DND-41 (cell line): ENCODE measurements at regions not wholly inside any gene's neighbourhood (a gene's known extent, or its start where the extent isn't known, plus 50 kb on each side); places are given as distances from the start of the nearest gene placed in this dataset.

Source experiments
- ATAC-seq: fragments of 200-7000 bp; cut with Tn5 transposase; 3 replicates; pipeline ENCODE4 v1.9.1; 2021; ENCODE audit warnings: low read depth; ENCODE audit not compliant: insufficient read depth
- DNase-seq: peaks from one replicate; pipeline ENCODE4 v3.0.0-alpha.2; 2020
- H2AFZ ChIP-seq: 2 replicates; pipeline ENCODE4 v1.6.0; 2012; ENCODE audit warnings: low read depth, low read length
- H3K27ac ChIP-seq: 2 replicates; pipeline ENCODE4 v1.5.1; 2012; ENCODE audit warnings: low read length, inconsistent platforms
- H3K27me3 ChIP-seq: fragments of 200-600 bp; sonication (generic); 2 replicates; pipeline ENCODE4 v1.6.0; 2012; ENCODE audit warnings: low read length, mild to moderate bottlenecking, inconsistent platforms; ENCODE audit not compliant: insufficient read depth, poor library complexity
- H3K36me3 ChIP-seq: 2 replicates; pipeline ENCODE4 v1.5.1; 2012; ENCODE audit warnings: low read length, inconsistent platforms; ENCODE audit not compliant: insufficient read depth
- H3K4me1 ChIP-seq: 2 replicates; pipeline ENCODE4 v1.5.1; 2012; ENCODE audit warnings: mild to moderate bottlenecking, low read length; ENCODE audit not compliant: insufficient read depth
- H3K4me2 ChIP-seq: 2 replicates; pipeline ENCODE4 v1.6.0; 2012; ENCODE audit warnings: mild to moderate bottlenecking, moderate library complexity, low read length, inconsistent platforms; ENCODE audit not compliant: insufficient read depth
- H3K4me3 ChIP-seq, 2 experiments: fragments of 200-600 bp in 1 of 2; shearing (Covaris generic) in 1 of 2; 2 replicates each; pipeline ENCODE4 v1.5.1; 2012 to 2016; ENCODE audit warnings: inconsistent platforms in 2 of 2, low read length in 2 of 2, mild to moderate bottlenecking in 2 of 2, low read depth in 1 of 2, moderate library complexity in 1 of 2
- H3K79me2 ChIP-seq: 2 replicates; pipeline ENCODE4 v1.6.0; 2012; ENCODE audit warnings: low read length, inconsistent platforms; ENCODE audit not compliant: insufficient read depth
- H3K9ac ChIP-seq: 2 replicates; pipeline ENCODE4 v1.6.0; 2012; ENCODE audit warnings: low read depth, mild to moderate bottlenecking, inconsistent platforms, low read length, moderate library complexity
- H3K9me3 ChIP-seq: 2 replicates; pipeline ENCODE4 v1.5.1; 2012; ENCODE audit warnings: low read length, moderate library complexity, mild to moderate bottlenecking, inconsistent platforms; ENCODE audit not compliant: insufficient read depth, severe bottlenecking
- H4K20me1 ChIP-seq: 2 replicates; pipeline ENCODE4 v1.6.0; 2012; ENCODE audit warnings: low read length; ENCODE audit not compliant: insufficient read depth
- EZH2 ChIP-seq: IDR thresholded peaks from 3 replicates; pipeline ENCODE4 v1.6.1; 2012; ENCODE audit warnings: borderline replicate concordance, low read depth, mild to moderate bottlenecking, moderate library complexity, low read length, inconsistent platforms; ENCODE audit not compliant: severe bottlenecking
- TF ChIP-seq, protein P1 (sequence below): IDR thresholded peaks from 2 replicates; pipeline ENCODE4 v1.5.1; 2012; ENCODE audit warnings: borderline replicate concordance, low read length, moderate library complexity, mild to moderate bottlenecking; ENCODE audit not compliant: poor library complexity, severe bottlenecking; ENCODE audit errors: extremely low read depth

GRCh38 chr17:77649717-77650211 is 308.7 kb upstream of the TNRC6C start:
- no peak overlapping the region for H3K27ac ChIP-seq
- H2AFZ ChIP-seq, result no peak overlapping the region
- no peaks in the 10 kb centered on the region for H3K36me3 ChIP-seq
- no peak overlapping the region for H3K4me3 ChIP-seq
- DNase-seq (peak; percentile 27), ATAC-seq (no peak)
- H3K9ac ChIP-seq, result no peak overlapping the region
- H4K20me1 ChIP-seq, result no peaks in the 10 kb centered on the region
- no peaks in the 10 kb centered on the region for H3K9me3 ChIP-seq
- no peaks in the 10 kb centered on the region for H3K27me3 ChIP-seq
- no peaks in the 10 kb centered on the region for H3K79me2 ChIP-seq
- no peak overlapping the region for H3K4me2 ChIP-seq
- H3K4me1 ChIP-seq, result peaks cover 19% of the 10 kb centered on the region
- no peak for TF ChIP-seq EZH2
- TF ChIP-seq, protein P1, sequence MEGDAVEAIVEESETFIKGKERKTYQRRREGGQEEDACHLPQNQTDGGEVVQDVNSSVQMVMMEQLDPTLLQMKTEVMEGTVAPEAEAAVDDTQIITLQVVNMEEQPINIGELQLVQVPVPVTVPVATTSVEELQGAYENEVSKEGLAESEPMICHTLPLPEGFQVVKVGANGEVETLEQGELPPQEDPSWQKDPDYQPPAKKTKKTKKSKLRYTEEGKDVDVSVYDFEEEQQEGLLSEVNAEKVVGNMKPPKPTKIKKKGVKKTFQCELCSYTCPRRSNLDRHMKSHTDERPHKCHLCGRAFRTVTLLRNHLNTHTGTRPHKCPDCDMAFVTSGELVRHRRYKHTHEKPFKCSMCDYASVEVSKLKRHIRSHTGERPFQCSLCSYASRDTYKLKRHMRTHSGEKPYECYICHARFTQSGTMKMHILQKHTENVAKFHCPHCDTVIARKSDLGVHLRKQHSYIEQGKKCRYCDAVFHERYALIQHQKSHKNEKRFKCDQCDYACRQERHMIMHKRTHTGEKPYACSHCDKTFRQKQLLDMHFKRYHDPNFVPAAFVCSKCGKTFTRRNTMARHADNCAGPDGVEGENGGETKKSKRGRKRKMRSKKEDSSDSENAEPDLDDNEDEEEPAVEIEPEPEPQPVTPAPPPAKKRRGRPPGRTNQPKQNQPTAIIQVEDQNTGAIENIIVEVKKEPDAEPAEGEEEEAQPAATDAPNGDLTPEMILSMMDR, result no peak

GRCh38 chr17:77651988-77652387 is 306.5 kb upstream of the TNRC6C start:
- Histone ChIP-seq H3K27me3 (no peaks in the 10 kb centered on the region), H3K4me3 (no peak overlapping the region)
- no peak for DNase-seq

DNA sequence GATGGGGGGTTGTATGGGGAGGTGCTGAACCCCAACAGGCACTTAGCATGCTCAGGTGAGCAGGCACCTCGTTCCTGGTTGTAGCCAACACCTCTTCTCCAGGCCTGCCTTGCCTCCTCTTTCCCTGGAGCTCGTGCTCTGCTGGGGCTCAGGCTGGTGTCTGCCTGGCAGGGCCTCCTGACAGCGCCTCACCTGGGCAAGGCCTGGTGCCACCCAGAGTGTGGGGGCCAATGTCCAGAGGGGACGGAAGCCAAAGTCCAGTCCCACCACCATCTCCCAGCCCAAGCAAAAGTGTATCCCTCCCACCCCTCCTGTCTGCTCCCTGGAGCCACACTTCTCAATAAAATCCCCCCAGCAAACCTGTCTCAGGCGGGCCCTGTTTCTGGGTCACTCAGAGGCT is 304.2 kb upstream of the TNRC6C start:
- Histone ChIP-seq H3K9me3 (peaks cover 4% of the 10 kb centered on the region), H3K4me1 (no peaks in the 10 kb centered on the region), H2AFZ (no peak overlapping the region), H3K4me2 (no peak overlapping the region), H3K9ac (no peak overlapping the region), H3K4me3 (no peak overlapping the region), H3K79me2 (no peaks in the 10 kb centered on the region), H3K27ac (no peak overlapping the region), H3K27me3 (no peaks in the 10 kb centered on the region), H4K20me1 (no peaks in the 10 kb centered on the region), H3K36me3 (no peaks in the 10 kb centered on the region)
- ATAC-seq (no peak), DNase-seq (no peak)
- TF ChIP-seq EZH2, result no peak
- TF ChIP-seq, protein P1, result no peak

More at GRCh38 chr17:77651988-77652387, 306.5 kb upstream of the TNRC6C start:
- no peak overlapping the region for H3K4me2 ChIP-seq
- no peaks in the 10 kb centered on the region for H3K4me1 ChIP-seq
- no peak for ATAC-seq
- H3K9ac ChIP-seq, result no peak overlapping the region
- H3K36me3 ChIP-seq, result no peaks in the 10 kb centered on the region
- H3K79me2 ChIP-seq, result no peaks in the 10 kb centered on the region
- H2AFZ ChIP-seq, result no peak overlapping the region
- H4K20me1 ChIP-seq, result no peaks in the 10 kb centered on the region
- TF ChIP-seq, protein P1, result no peak
- TF ChIP-seq EZH2, result no peak
- no peaks in the 10 kb centered on the region for H3K9me3 ChIP-seq
- H3K27ac ChIP-seq, result no peak overlapping the region

DNA sequence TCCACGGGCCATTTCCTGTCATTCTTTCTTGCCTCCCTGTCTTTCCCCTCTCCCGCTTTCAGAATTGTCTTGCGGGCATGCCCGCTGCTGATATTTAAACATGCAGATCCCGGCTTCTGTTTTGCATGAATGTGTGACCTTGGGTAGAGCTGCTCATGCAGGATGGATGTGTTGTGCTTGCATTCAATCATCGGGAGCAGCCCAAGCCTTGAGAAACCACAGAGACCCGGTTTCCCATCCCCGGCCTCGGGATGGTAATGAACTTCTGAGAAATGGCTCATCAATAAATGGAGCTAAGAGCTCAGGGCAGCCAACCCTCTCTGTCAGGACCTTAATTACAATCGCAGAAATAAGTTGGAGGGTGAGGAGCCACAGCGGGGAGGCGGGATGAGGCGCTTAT is 303.7 kb upstream of the TNRC6C start:
- no peaks in the 10 kb centered on the region for H3K36me3 ChIP-seq
- no peaks in the 10 kb centered on the region for H3K79me2 ChIP-seq
- no peak overlapping the region for H2AFZ ChIP-seq
- DNase-seq (no peak), ATAC-seq (no peak)
- TF ChIP-seq EZH2, result no peak
- TF ChIP-seq, protein P1, result no peak
- H3K27ac ChIP-seq, result no peak overlapping the region
- no peak overlapping the region for H3K4me3 ChIP-seq
- no peak overlapping the region for H3K9ac ChIP-seq
- H3K9me3 ChIP-seq, result peaks cover 4% of the 10 kb centered on the region
- no peaks in the 10 kb centered on the region for H4K20me1 ChIP-seq
- no peak overlapping the region for H3K4me2 ChIP-seq
- H3K4me1 ChIP-seq, result no peaks in the 10 kb centered on the region
- no peaks in the 10 kb centered on the region for H3K27me3 ChIP-seq
